ENCODE measurements at regions not wholly inside any gene's neighbourhood (a gene's known extent, or its start where the extent isn't known, plus 50 kb on each side); places are given as distances from the start of the nearest gene placed in this dataset.

- no peak overlapping the region for H3K4me2 ChIP-seq (ENCODE audit: insufficient read depth, low read length)
- no peaks in the 10 kb centered on the region for H3K9me3 ChIP-seq (ENCODE audit: low read depth, low read length)
- H2AFZ ChIP-seq (ENCODE audit: low read length): no peak overlapping the region
- no peak overlapping the region for H3K27ac ChIP-seq (ENCODE audit: low read depth, low read length)
- no peaks in the 10 kb centered on the region for H3K27me3 ChIP-seq (ENCODE audit: insufficient read depth, low read length)
- TF ChIP-seq, protein P1, sequence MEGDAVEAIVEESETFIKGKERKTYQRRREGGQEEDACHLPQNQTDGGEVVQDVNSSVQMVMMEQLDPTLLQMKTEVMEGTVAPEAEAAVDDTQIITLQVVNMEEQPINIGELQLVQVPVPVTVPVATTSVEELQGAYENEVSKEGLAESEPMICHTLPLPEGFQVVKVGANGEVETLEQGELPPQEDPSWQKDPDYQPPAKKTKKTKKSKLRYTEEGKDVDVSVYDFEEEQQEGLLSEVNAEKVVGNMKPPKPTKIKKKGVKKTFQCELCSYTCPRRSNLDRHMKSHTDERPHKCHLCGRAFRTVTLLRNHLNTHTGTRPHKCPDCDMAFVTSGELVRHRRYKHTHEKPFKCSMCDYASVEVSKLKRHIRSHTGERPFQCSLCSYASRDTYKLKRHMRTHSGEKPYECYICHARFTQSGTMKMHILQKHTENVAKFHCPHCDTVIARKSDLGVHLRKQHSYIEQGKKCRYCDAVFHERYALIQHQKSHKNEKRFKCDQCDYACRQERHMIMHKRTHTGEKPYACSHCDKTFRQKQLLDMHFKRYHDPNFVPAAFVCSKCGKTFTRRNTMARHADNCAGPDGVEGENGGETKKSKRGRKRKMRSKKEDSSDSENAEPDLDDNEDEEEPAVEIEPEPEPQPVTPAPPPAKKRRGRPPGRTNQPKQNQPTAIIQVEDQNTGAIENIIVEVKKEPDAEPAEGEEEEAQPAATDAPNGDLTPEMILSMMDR (IDR thresholded peaks at IDR 0.05; ENCODE audit: extremely low read depth, low read depth, low read length): no peak
- DNase-seq (ENCODE audit: insufficient read length, low spot score, missing footprints): no peak
- no peaks in the 10 kb centered on the region for H3K79me2 ChIP-seq (ENCODE audit: insufficient read depth, low read length)
- H4K20me1 ChIP-seq (ENCODE audit: insufficient read depth, low read length): no peaks in the 10 kb centered on the region
- H3K36me3 ChIP-seq (ENCODE audit: insufficient read depth, low read length): no peaks in the 10 kb centered on the region
- H3K4me1 ChIP-seq (ENCODE audit: insufficient read depth, low read length): no peaks in the 10 kb centered on the region
- H3K4me3 ChIP-seq (ENCODE audit: insufficient read depth, low read length): no peak overlapping the region
These were observed 74.8 kb upstream of the PSMD7 start for GRCh38 chr16:74221828-74222227.

- Histone ChIP-seq H2AFZ (ENCODE audit: low read length) (no peak overlapping the region), H3K27me3 (ENCODE audit: insufficient read depth, low read length) (no peaks in the 10 kb centered on the region), H4K20me1 (ENCODE audit: insufficient read depth, low read length) (no peaks in the 10 kb centered on the region), H3K4me2 (ENCODE audit: insufficient read depth, low read length) (no peak overlapping the region), H3K36me3 (ENCODE audit: insufficient read depth, low read length) (no peaks in the 10 kb centered on the region), H3K27ac (ENCODE audit: low read depth, low read length) (no peak overlapping the region), H3K79me2 (ENCODE audit: insufficient read depth, low read length) (no peaks in the 10 kb centered on the region), H3K9me3 (ENCODE audit: low read depth, low read length) (no peaks in the 10 kb centered on the region), H3K4me3 (ENCODE audit: insufficient read depth, low read length) (no peak overlapping the region), H3K4me1 (ENCODE audit: insufficient read depth, low read length) (no peaks in the 10 kb centered on the region)
- TF ChIP-seq, protein P1 (IDR thresholded peaks at IDR 0.05; ENCODE audit: extremely low read depth, low read depth, low read length): no peak
- DNase-seq (ENCODE audit: insufficient read length, low spot score, missing footprints): no peak
These were observed 76.9 kb upstream of the PSMD7 start for GRCh38 chr16:74219706-74220105.

GRCh38 chr16:74218871-74219270 lies 77.7 kb upstream of the PSMD7 start:
- TF ChIP-seq, protein P1 (IDR thresholded peaks at IDR 0.05; ENCODE audit: extremely low read depth, low read depth, low read length): no peak
- Histone ChIP-seq H2AFZ (ENCODE audit: low read length) (no peak overlapping the region), H3K9me3 (ENCODE audit: low read depth, low read length) (no peaks in the 10 kb centered on the region), H3K4me2 (ENCODE audit: insufficient read depth, low read length) (no peak overlapping the region), H3K27me3 (ENCODE audit: insufficient read depth, low read length) (no peaks in the 10 kb centered on the region), H4K20me1 (ENCODE audit: insufficient read depth, low read length) (no peaks in the 10 kb centered on the region), H3K27ac (ENCODE audit: low read depth, low read length) (no peak overlapping the region), H3K4me1 (ENCODE audit: insufficient read depth, low read length) (no peaks in the 10 kb centered on the region), H3K36me3 (ENCODE audit: insufficient read depth, low read length) (no peaks in the 10 kb centered on the region), H3K79me2 (ENCODE audit: insufficient read depth, low read length) (no peaks in the 10 kb centered on the region), H3K4me3 (ENCODE audit: insufficient read depth, low read length) (no peak overlapping the region)
- DNase-seq (ENCODE audit: insufficient read length, low spot score, missing footprints): no peak

DNA sequence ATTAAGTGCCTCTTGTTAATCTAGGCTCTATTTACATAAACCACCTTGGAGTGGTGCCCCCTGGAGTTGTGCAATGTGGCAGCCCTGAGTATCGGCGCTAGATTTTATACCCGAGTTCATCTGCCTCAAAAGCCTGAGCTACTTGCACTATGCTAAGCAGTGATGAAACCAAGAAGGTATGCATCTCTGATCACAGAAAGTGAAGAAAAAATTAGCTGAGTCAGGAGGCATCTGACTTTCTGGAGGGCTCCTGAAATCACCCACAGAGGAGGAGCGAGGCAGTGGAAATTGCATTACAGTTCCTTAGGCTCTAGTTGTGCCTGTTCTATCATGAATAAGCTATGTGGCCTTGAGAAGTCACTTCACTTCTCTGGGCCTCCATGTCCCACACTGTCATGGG lies 80.3 kb upstream of the PSMD7 start:
- TF ChIP-seq, protein P1 (IDR thresholded peaks at IDR 0.05; ENCODE audit: extremely low read depth, low read depth, low read length): no peak
- H4K20me1 ChIP-seq (ENCODE audit: insufficient read depth, low read length): no peaks in the 10 kb centered on the region

More for the DNA sequence above, 80.3 kb upstream of the PSMD7 start:
- Histone ChIP-seq H3K27ac (ENCODE audit: low read depth, low read length) (no peak overlapping the region), H3K79me2 (ENCODE audit: insufficient read depth, low read length) (no peaks in the 10 kb centered on the region), H3K4me3 (ENCODE audit: insufficient read depth, low read length) (no peak overlapping the region), H3K9me3 (ENCODE audit: low read depth, low read length) (no peaks in the 10 kb centered on the region), H3K4me2 (ENCODE audit: insufficient read depth, low read length) (no peak overlapping the region), H2AFZ (ENCODE audit: low read length) (no peak overlapping the region), H3K36me3 (ENCODE audit: insufficient read depth, low read length) (no peaks in the 10 kb centered on the region), H3K27me3 (ENCODE audit: insufficient read depth, low read length) (no peaks in the 10 kb centered on the region), H3K4me1 (ENCODE audit: insufficient read depth, low read length) (no peaks in the 10 kb centered on the region)
- DNase-seq (ENCODE audit: insufficient read length, low spot score, missing footprints): no peak
